Effector memory CD8-positive, alpha-beta T cell (primary cell): ENCODE measurements at regions not wholly inside any gene's neighbourhood (a gene's known extent, or its start where the extent isn't known, plus 50 kb on each side); places are given as distances from the start of the nearest gene placed in this dataset.
"Not testable (repeated sequence)": the region's sequence is repeated elsewhere in the genome, so short reads cannot be mapped to it uniquely, and the experiment has no call there.

Experiments used
- ATAC-seq: fragments of 150-1000 bp; cut with Tn5 transposase; replicated peaks from 2 replicates; pipeline ENCODE4 v1.10.0; 2021; ENCODE audit warnings: mild to moderate bottlenecking, moderate library complexity
- DNase-seq, 3 experiments: peaks; one replicate each; pipeline ENCODE4 v3.0.0; 2021
- H3K27ac Mint-ChIP-seq, 2 donors: one replicate each; pipeline ENCODE4 v1.8.0; 2022; ENCODE audit warnings: mild to moderate bottlenecking in 2 of 2, mixed read lengths in 2 of 2, moderate library complexity in 2 of 2
- H3K27me3 Mint-ChIP-seq, 2 donors: one replicate each; pipeline ENCODE4 v1.8.0; 2022; ENCODE audit warnings: mixed read lengths in 2 of 2
- H3K36me3 Mint-ChIP-seq: one replicate; pipeline ENCODE4 v1.8.0; 2022; ENCODE audit warnings: mild to moderate bottlenecking, moderate library complexity, mixed read lengths; ENCODE audit not compliant: insufficient read depth
- H3K4me1 Mint-ChIP-seq, 2 donors: one replicate each; pipeline ENCODE4 v1.8.0; 2022; ENCODE audit warnings: low read depth in 2 of 2, mixed read lengths in 2 of 2
- H3K4me3 Mint-ChIP-seq, 2 donors: one replicate each; pipeline ENCODE4 v1.8.0; 2022; ENCODE audit warnings: mild to moderate bottlenecking in 2 of 2, mixed read lengths in 2 of 2, moderate library complexity in 2 of 2
- H3K9me3 Mint-ChIP-seq, 2 donors: one replicate each; pipeline ENCODE4 v1.8.0; 2022; ENCODE audit warnings: mixed read lengths in 2 of 2

DNA sequence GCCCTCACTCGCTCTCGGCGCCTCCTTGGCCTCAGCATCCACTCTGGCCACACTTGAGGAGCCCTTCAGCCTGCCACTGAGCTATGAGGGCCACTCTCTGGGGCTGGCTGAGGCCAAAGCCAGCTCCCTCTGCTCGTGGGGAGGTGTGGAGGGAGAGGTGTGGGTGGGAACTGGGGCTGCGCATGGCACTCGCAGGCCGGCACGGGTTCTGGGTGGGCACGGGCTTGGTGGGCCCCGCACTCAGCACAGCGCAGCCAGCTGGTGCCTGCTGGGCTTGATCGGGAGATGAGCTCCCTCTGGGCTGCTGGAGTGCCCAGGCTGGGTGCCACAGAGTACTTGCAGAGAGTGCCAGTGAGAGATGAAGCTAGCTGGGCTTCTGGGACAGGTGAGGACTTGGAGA is 875.5 kb downstream of the XPNPEP1 start:
- Mint-ChIP-seq H3K27ac (no peak overlapping the region), H3K9me3 (peaks cover 6 to 19% of the 10 kb centered on the region in 2 donors), H3K36me3 (no peaks in the 10 kb centered on the region), H3K4me3 (no peak overlapping the region), H3K4me1 (no peaks in the 10 kb centered on the region), H3K27me3 (no peaks in the 10 kb centered on the region)
- ATAC-seq = no peak
- no peak for DNase-seq

DNA sequence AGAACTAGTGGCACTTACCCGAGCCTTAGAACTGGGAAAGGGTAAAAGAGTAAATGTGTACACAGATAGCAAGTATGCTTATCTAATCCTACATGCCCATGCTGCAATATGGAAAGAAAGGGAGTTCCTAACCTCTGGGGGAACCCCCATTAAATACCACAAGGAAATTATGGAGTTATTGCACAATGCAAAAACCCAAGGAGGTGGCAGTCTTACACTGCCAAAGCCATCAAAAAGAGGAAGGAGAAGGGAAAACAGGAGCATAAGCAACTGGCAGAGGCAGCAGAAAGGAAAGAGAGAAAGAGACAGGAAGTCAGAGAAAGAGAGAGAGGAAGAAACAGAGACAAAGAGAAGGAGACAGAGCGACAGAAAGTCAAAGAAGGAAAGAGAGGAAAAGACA is 876.9 kb downstream of the XPNPEP1 start:
- not testable (repeated sequence) for H3K27me3 Mint-ChIP-seq, H3K4me3 Mint-ChIP-seq, H3K36me3 Mint-ChIP-seq, DNase-seq, ATAC-seq, H3K27ac Mint-ChIP-seq, H3K4me1 Mint-ChIP-seq
- peaks cover 6 to 25% of the 10 kb centered on the region in 2 donors for H3K9me3 Mint-ChIP-seq

DNA sequence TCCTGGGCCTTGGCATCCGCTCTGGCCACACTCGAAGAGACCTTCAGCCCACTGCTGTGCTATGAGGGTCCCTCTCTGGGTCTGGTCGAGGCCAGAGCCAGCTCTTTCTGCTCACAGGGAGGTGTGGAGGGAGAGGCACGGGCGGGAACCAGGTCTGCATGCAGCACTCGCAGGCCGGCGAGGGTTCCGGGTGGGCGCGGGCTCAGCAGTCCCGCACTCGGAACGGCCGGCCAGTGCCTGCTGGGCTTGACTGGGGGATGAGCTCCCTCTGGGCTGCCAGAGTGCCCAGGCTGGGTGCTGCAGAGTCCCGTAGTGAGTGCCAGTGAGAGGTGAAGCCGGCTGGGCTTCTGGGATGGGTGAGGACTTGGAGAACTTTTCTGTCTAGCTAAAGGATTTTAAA is 882.7 kb downstream of the XPNPEP1 start:
- no peak for DNase-seq
- Mint-ChIP-seq H3K27me3 (no peaks in the 10 kb centered on the region), H3K4me3 (no peak overlapping the region), H3K27ac (no peak overlapping the region), H3K4me1 (no peaks in the 10 kb centered on the region), H3K9me3 (peaks cover 5 to 13% of the 10 kb centered on the region in 2 donors), H3K36me3 (no peaks in the 10 kb centered on the region)
- ATAC-seq = no peak

DNA sequence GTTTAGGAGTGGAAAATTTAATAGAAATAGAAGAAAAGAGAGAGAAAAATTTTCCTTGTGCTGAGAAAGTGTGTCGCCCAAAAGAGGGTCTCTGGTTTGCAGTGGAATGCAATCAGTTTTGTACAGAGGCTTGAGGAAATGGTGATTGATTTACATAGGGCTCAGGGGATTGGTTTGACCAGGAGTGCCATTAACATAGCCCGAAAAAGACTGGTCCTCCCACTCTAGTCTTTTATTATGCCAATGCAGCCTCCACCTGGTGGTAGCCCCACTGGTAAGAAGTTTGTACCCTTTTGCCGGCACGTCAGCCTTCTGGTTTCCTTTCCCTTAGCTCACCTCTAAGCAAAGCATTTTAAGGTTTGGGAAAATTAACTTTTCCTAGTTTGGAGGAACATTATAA is 885.3 kb downstream of the XPNPEP1 start:
- DNase-seq (no peak), ATAC-seq (no peak)
- Mint-ChIP-seq H3K4me1 (no peaks in the 10 kb centered on the region), H3K36me3 (no peaks in the 10 kb centered on the region), H3K4me3 (no peak overlapping the region), H3K27ac (no peak overlapping the region), H3K27me3 (no peaks in the 10 kb centered on the region), H3K9me3 (peaks cover 5 to 13% of the 10 kb centered on the region in 2 donors)

DNA sequence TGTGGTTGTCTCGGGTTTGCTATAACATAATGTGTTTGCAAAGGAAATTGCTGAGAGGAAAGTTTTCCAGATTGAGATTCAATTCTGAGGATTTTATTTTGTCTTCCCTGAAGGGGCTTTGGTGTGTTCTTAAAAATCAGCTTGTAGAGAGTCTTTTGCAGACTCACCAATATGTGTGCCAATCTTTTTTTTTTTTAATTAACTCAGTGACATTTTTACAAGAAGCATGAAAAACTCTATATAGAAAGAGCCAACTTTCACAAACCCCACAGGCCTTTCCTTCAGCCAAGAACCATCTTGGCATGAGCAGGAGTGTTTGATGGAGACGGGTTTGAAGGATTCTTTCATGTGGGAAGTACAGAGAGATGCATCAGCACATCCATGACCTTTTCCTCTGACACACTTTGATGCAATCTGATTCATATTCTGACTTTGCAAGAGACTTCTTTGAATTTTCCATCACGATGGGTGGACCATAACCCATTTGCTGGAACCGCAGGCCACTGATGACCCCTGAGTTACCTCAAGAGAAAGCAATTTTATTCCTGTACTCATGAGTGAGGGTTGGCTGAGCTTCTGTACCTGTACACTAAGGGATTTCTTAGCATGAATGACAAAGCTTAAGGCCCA is 892.6 kb downstream of the XPNPEP1 start:
- H3K27me3 Mint-ChIP-seq = no peaks in the 10 kb centered on the region
- H3K27ac Mint-ChIP-seq = no peak overlapping the region
- peaks cover 9 to 14% of the 10 kb centered on the region in 2 donors for H3K9me3 Mint-ChIP-seq
- DNase-seq (no peak), ATAC-seq (no peak)
- H3K36me3 Mint-ChIP-seq = no peaks in the 10 kb centered on the region
- no peaks in the 10 kb centered on the region for H3K4me1 Mint-ChIP-seq
- no peak overlapping the region for H3K4me3 Mint-ChIP-seq

DNA sequence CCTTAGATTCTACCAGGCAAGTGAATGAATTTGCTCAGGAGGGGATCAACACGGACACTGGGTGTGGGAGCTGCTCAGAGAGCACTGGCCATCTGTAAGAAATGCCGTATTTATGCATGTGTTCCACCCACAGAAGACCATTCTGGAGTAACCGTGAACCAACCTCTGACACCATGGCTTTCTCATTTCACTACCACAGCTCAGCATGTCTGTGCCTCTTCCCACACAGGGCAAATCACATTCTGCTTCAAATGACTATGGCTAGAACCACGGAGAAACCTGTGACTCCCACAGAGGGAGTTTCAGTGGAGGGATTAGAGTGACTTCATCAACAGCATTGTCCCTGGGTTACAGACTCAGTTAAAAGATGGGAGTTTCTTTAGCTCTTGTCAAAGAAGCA is 893.4 kb downstream of the XPNPEP1 start:
- no peaks in the 10 kb centered on the region for H3K27me3 Mint-ChIP-seq

DNA sequence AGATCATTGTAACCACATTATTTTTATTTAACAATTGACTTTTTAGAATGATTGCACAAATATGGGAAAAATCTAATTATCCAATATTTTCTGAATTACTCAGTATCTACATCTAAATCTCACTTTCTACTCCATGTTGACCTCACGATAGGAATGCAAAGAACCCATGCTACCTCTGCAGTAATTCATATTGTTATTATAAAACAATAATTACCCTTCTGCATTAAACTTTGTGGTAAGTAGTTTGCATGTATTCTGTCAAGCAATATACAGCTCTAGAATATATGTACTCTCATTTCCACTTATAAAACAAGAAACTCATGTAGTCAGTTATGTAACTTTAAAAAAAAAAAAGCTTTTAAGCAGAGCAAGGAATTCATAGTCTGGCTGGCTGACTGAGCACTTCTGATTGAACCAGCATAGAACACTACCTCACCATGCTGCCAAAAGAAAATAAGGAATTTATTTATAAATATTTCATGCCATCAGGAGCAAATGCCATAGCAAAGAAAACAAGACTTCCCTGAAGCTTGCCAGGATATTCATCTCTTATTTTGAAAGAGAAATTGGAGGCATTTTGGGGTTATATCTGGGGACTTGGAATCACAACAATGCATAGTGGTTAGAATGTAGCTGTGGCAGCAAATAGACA is 895.7 kb downstream of the XPNPEP1 start:
- Mint-ChIP-seq H3K27ac (no peak overlapping the region), H3K27me3 (no peaks in the 10 kb centered on the region), H3K4me3 (no peak overlapping the region), H3K9me3 (peaks cover 12 to 16% of the 10 kb centered on the region in 2 donors), H3K4me1 (no peaks in the 10 kb centered on the region), H3K36me3 (no peaks in the 10 kb centered on the region)
- DNase-seq (no peak), ATAC-seq (no peak)

More for the DNA sequence above, 893.4 kb downstream of the XPNPEP1 start:
- Mint-ChIP-seq H3K27ac (no peak overlapping the region), H3K4me3 (no peak overlapping the region), H3K4me1 (no peaks in the 10 kb centered on the region), H3K9me3 (peaks cover 14% of the 10 kb centered on the region in 2 donors), H3K36me3 (no peaks in the 10 kb centered on the region)
- ATAC-seq (no peak), DNase-seq (no peak)

DNA sequence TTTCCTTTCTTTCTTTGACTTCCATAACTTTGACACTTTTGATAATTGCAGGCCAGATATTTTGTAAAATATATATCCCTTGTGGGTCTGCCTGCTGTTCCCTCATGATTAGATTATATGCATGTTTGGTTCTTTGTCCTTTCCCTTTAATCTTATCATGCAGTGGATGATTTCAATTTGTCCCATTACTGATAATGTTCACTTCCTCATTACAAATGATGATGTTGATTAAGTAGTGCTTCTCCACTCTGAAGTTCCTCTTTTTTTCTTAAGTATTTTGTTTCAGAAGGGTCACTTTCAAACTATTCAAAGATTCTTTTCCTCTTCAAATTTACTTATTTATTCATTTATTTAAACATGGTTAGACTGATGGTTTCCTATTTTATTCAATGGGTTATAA is 898.1 kb downstream of the XPNPEP1 start:
- Mint-ChIP-seq H3K4me3 (no peak overlapping the region), H3K9me3 (peaks cover 9 to 16% of the 10 kb centered on the region in 2 donors), H3K36me3 (no peaks in the 10 kb centered on the region), H3K27ac (no peak overlapping the region), H3K27me3 (no peaks in the 10 kb centered on the region), H3K4me1 (no peaks in the 10 kb centered on the region)
- no peak for ATAC-seq
- no peak for DNase-seq

DNA sequence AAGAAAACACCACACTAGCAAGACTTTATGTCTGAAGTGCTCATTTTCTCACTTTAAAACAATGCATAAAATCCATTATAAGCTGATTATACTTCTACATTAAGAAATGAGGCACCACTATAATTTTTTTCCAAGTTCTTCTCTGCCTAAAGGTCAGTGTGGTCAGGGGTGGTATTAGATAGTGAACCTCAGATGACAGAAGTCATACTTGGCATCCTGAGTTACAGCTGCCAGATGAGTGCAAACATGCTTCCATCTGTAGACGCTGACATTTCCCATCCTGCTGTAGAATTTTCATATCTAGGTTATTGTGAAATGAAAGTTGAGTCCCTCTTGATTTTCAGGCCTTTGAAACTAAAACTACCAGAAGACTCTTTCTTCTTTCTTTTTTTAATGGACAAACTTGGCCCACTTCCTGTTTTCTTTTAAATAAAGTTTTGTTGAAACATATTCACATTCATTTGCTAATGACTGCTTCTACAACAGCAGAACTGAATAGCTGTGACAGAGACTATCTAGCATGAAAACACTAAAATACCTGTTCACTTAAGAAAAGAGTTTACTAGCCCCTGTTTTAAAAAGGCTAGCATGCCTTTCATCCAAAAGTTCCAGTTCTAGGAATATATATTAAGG is 900.8 kb downstream of the XPNPEP1 start:
- Mint-ChIP-seq H3K27ac (no peak overlapping the region), H3K4me3 (no peak overlapping the region), H3K9me3 (peaks cover 12 to 23% of the 10 kb centered on the region in 2 donors), H3K36me3 (no peaks in the 10 kb centered on the region), H3K4me1 (no peaks in the 10 kb centered on the region), H3K27me3 (no peaks in the 10 kb centered on the region)
- DNase-seq (no peak), ATAC-seq (no peak)

DNA sequence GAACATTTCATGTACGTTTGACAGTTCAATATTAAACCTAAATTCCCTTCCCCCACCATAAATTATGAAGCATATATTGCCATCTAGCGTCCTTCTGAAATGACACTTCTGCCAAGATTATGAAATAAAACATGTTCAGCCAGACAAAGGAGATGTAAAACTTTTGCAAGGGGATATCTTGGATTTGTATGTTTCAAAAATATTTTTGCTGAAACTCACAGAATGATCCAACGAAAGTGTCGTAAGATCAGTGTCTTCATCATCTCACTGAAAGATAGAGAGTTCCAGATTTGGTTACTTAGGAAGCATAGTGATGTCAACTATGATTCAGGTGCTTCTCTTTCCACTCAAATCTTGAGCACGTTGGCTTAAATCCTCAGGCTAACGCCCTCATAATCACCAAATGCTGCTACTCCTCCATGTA is 904.3 kb downstream of the XPNPEP1 start:
- ATAC-seq (no peak), DNase-seq (no peak)
- Mint-ChIP-seq H3K4me3 (no peak overlapping the region), H3K4me1 (no peaks in the 10 kb centered on the region), H3K27ac (no peak overlapping the region), H3K9me3 (peaks cover 6 to 7% of the 10 kb centered on the region in 2 donors), H3K36me3 (no peaks in the 10 kb centered on the region), H3K27me3 (no peaks in the 10 kb centered on the region)

DNA sequence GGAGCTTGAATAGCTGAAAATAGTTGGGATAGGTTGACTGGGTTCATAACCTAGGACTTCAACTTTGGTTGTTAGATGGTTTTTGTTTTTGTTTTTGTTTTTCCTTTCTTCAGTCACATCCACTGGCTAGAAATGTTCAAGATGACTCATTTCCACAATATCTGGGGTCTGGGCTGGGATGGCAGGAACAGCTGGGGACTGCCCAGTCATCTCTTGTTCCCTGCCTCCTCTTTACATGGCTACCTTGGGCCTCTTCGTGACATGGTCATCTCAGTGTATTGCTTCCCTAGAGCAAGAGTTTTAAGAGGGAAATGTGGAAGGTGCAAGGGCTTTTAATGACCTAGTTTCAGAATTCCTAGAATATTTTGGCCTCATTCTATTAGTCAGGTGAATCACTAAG is 915.8 kb downstream of the XPNPEP1 start:
- no peak overlapping the region for H3K27ac Mint-ChIP-seq
- H3K4me1 Mint-ChIP-seq = no peaks in the 10 kb centered on the region
- no peaks in the 10 kb centered on the region for H3K36me3 Mint-ChIP-seq
- H3K27me3 Mint-ChIP-seq = no peaks in the 10 kb centered on the region
- peaks cover 7 to 8% of the 10 kb centered on the region in 2 donors for H3K9me3 Mint-ChIP-seq
- ATAC-seq (no peak), DNase-seq (no peak)
- no peak overlapping the region for H3K4me3 Mint-ChIP-seq

DNA sequence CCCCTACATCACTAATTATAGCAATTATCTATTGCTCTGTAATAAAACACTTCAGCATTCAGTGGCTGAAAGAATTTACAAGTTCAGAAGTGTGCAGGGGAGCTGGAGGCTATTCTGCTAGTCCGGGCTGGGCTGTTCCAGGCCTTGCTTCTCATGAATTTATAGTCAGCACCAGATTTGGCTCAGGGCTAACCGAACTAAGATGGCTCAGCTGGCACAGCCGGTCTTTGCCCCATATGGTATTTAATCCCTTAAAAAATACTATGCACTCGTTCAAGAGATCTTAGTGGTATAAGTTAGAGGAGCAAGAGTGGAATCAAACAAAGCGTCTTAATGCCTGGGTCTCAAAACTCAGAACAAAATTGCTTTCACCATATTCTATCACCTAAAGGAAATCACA is 932.9 kb downstream of the XPNPEP1 start:
- Mint-ChIP-seq H3K4me3 (no peak overlapping the region), H3K4me1 (no peaks in the 10 kb centered on the region), H3K27ac (no peak overlapping the region), H3K27me3 (no peaks in the 10 kb centered on the region), H3K9me3 (peaks cover 10 to 14% of the 10 kb centered on the region in 2 donors), H3K36me3 (no peaks in the 10 kb centered on the region)
- DNase-seq = no peak
- no peak for ATAC-seq

DNA sequence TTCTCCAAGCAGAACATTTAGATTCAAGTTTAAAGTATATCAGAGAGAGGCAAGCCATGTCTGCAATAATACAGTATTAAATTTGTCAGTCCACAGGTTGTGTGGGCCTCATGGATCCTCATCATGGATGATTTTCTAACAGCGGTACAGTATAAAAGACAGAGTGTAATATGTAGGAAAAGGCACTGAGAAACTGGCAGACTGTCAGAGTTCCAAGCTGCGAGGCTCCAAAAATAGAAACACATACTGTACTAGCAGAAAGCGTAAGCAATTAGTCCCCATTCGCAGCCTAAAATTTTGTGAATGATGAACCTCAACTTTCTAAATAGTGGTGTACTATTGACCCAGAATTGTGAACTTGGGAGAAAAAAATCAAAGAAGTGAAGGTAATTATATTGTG is 933.3 kb downstream of the XPNPEP1 start:
- Mint-ChIP-seq H3K27ac (no peak overlapping the region), H3K4me3 (no peak overlapping the region), H3K36me3 (no peaks in the 10 kb centered on the region), H3K9me3 (peaks cover 10 to 14% of the 10 kb centered on the region in 2 donors), H3K4me1 (no peaks in the 10 kb centered on the region), H3K27me3 (no peaks in the 10 kb centered on the region)
- DNase-seq = no peak
- ATAC-seq = no peak

DNA sequence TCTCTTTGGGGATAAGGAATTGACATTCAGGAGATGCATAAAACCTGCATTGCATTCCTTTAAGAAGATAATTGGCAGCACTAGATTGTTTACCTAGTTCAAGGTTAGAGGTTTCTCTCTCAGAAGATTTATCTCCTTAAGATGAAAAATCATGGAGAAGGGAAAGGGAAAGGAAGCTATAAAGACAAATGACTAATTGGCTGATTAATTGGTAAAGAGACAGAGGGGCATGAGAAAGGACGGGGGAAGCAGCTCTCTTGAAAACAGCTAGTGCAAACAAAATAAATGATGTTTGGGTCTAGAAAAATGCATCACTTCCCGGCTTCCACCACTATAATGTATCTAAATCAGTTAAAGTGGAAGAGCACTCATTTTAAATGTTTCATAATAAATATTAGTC is 941.2 kb downstream of the XPNPEP1 start:
- H3K9me3 Mint-ChIP-seq = peaks cover 11 to 30% of the 10 kb centered on the region in 2 donors
- no peak overlapping the region for H3K4me3 Mint-ChIP-seq
- H3K27ac Mint-ChIP-seq = no peak overlapping the region
- H3K4me1 Mint-ChIP-seq = no peaks in the 10 kb centered on the region
- H3K36me3 Mint-ChIP-seq = no peaks in the 10 kb centered on the region
- ATAC-seq = no peak
- H3K27me3 Mint-ChIP-seq = no peaks in the 10 kb centered on the region
- no peak for DNase-seq
